ENCODE measurements at regions not wholly inside any gene's neighbourhood (a gene's known extent, or its start where the extent isn't known, plus 50 kb on each side); places are given as distances from the start of the nearest gene placed in this dataset.

GRCh38 chr9:12916042-12916441 lies 141.2 kb downstream of the LURAP1L start:
- TF ChIP-seq CTCF (IDR thresholded peaks at IDR 0.05) (no peak), POLR2A (IDR thresholded peaks at IDR 0.05) (no peak)
- Histone ChIP-seq H3K4me1 (peaks cover 5 to 15% of the 10 kb centered on the region in 2 donors), H3K9me3 (no peaks in the 10 kb centered on the region), H3K4me3 (replicated peaks in 1 of 3) (no peak overlapping the region), H3K27me3 (no peaks in the 10 kb centered on the region), H3K36me3 (no peaks in the 10 kb centered on the region), H3K27ac (peak overlapping the region in 1 of 3 donors; percentile 9)
- 22 to 25% methylated on average over 1 of the region's 1 CpG for WGBS, 2 donors
- DNase-seq, result peak; percentile 64 to 70
- intact Hi-C loops (cut with DNase I), result no loop called here

GRCh38 chr9:12920437-12920836 lies 145.6 kb downstream of the LURAP1L start:
- no peak overlapping the region for H3K4me3 ChIP-seq (replicated peaks in 1 of 3)
- peaks cover 16 to 36% of the 10 kb centered on the region in 2 donors for H3K4me1 ChIP-seq
- no peak for DNase-seq
- no peak for TF ChIP-seq CTCF (IDR thresholded peaks at IDR 0.05)
- 78 to 85% methylated on average over 2 of the region's 2 CpGs for WGBS, 2 donors
- no peaks in the 10 kb centered on the region for H3K9me3 ChIP-seq
- H3K27ac ChIP-seq, result no peak overlapping the region
- H3K36me3 ChIP-seq, result no peaks in the 10 kb centered on the region
- H3K27me3 ChIP-seq, result no peaks in the 10 kb centered on the region
- intact Hi-C loops (cut with DNase I), result no loop called here

- TF ChIP-seq POLR2A (IDR thresholded peaks at IDR 0.05) (no peak), CTCF (IDR thresholded peaks at IDR 0.05) (no peak)
- no peaks in the 10 kb centered on the region for H3K27me3 ChIP-seq
- no peak overlapping the region for H3K27ac ChIP-seq
- no peak overlapping the region for H3K4me3 ChIP-seq (replicated peaks in 1 of 3)
- H3K4me1 ChIP-seq, result peaks cover 11 to 26% of the 10 kb centered on the region in 2 donors
- intact Hi-C loops (cut with DNase I), result no loop called here
- DNase-seq, result no peak
- H3K36me3 ChIP-seq, result no peaks in the 10 kb centered on the region
- no peaks in the 10 kb centered on the region for H3K9me3 ChIP-seq
- WGBS, 2 donors, result 91% methylated on average over 3 of the region's 3 CpGs
Observed at GRCh38 chr9:12921621-12922020, 146.8 kb downstream of the LURAP1L start.

GRCh38 chr9:12922224-12922866 lies 147.5 kb downstream of the LURAP1L start:
- no peaks in the 10 kb centered on the region for H3K9me3 ChIP-seq
- H3K4me1 ChIP-seq, result peaks cover 11 to 21% of the 10 kb centered on the region in 2 donors
- WGBS, 2 donors, result 50% methylated on average over 4 of the region's 4 CpGs
- TF ChIP-seq CTCF (IDR thresholded peaks at IDR 0.05) (peak in 1 of 6 experiments; percentile 4), POLR2A (IDR thresholded peaks at IDR 0.05) (no peak)
- peak overlapping the region in 2 of 3 donors; percentile 74 to 82 for H3K27ac ChIP-seq
- no peak overlapping the region for H3K4me3 ChIP-seq (replicated peaks in 1 of 3)
- no peaks in the 10 kb centered on the region for H3K27me3 ChIP-seq
- intact Hi-C loops (cut with DNase I), result no loop called here
- H3K36me3 ChIP-seq, result no peaks in the 10 kb centered on the region
- DNase-seq, result no peak

GRCh38 chr9:12923468-12924009 lies 148.7 kb downstream of the LURAP1L start:
- peak; percentile 81 to 85 for DNase-seq
- peaks cover 11 to 21% of the 10 kb centered on the region in 2 donors for H3K4me1 ChIP-seq
- H3K9me3 ChIP-seq, result no peaks in the 10 kb centered on the region
- TF ChIP-seq CTCF (IDR thresholded peaks at IDR 0.05) (no peak), POLR2A (IDR thresholded peaks at IDR 0.05) (no peak)
- intact Hi-C loops (cut with DNase I), result no loop called here
- H3K27me3 ChIP-seq, result no peaks in the 10 kb centered on the region
- WGBS, 2 donors, result 21 to 32% methylated on average over 1 of the region's 1 CpG
- H3K4me3 ChIP-seq (replicated peaks in 1 of 3), result no peak overlapping the region
- peak overlapping the region; percentile 49 to 82 (median 74) for H3K27ac ChIP-seq
- H3K36me3 ChIP-seq, result no peaks in the 10 kb centered on the region

All from thyroid gland (tissue), 4 donors.